Activated CD4-positive, alpha-beta T cell treated with anti-CD3 and anti-CD28 coated beads, Interleukin-2, amount 50 U/mL, for 4 hours (primary cell): ENCODE measurements at regions not wholly inside any gene's neighbourhood (a gene's known extent, or its start where the extent isn't known, plus 50 kb on each side); places are given as distances from the start of the nearest gene placed in this dataset.
"Not testable (repeated sequence)": the region's sequence is repeated elsewhere in the genome, so short reads cannot be mapped to it uniquely, and the experiment has no call there.

Experiments
- DNase-seq, 2 experiments: peaks; one replicate each; pipeline ENCODE4 v3.0.0-alpha.2; 2020

- DNase-seq = no peak
These were observed 64.4 kb upstream of the MYO3A start for GRCh38 chr10:25869609-25870008.

GRCh38 chr10:25874402-25874801 is 59.6 kb upstream of the MYO3A start:
- not testable (repeated sequence) for DNase-seq

- peak; percentile 53 to 54 for DNase-seq
These were observed 58.4 kb upstream of the MYO3A start for GRCh38 chr10:25875556-25876165.

GRCh38 chr10:25877296-25877695 is 56.7 kb upstream of the MYO3A start:
- no peak for DNase-seq
